GM21723 (cell line): ENCODE measurements at regions not wholly inside any gene's neighbourhood (a gene's known extent, or its start where the extent isn't known, plus 50 kb on each side); places are given as distances from the start of the nearest gene placed in this dataset.
"Not testable (repeated sequence)": the region's sequence is repeated elsewhere in the genome, so short reads cannot be mapped to it uniquely, and the experiment has no call there.

ENCODE experiments used
- ATAC-seq: cut with Tn5 transposase; IDR thresholded peaks from one replicate; pipeline ENCODE4 v1.9.1; 2021; ENCODE audit warnings: mild to moderate bottlenecking, moderate library complexity; ENCODE audit not compliant: unreplicated experiment

- no peak for ATAC-seq
Measured at GRCh38 chr2:75328156-75328555, 128.8 kb upstream of the TACR1 start.

- ATAC-seq, result no peak
Measured at GRCh38 chr2:75327334-75327733, 128.0 kb upstream of the TACR1 start.

DNA sequence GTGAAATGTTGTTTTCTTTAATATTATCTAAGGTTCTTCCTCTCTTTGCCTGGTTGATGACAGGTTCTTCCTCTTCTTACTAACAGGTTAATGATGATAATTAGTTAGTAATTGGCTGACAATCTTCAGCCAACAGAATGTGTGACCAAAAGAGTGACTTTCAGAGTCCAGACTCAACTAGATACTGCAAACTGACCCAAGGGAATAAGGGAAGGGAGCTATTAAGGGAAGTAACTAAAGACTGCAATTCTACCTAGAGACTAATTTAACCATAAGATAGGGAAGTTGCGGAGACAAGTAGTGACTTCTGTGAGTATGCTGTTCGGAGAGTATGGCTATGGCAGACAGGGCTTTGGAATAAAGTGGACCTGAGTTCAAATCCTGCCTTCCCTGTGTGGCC, 127.3 kb upstream of the TACR1 start:
- ATAC-seq, result no peak

GRCh38 chr2:75325594-75325993, 126.3 kb upstream of the TACR1 start:
- no peak for ATAC-seq

GRCh38 chr2:75324861-75325284, 125.6 kb upstream of the TACR1 start:
- ATAC-seq, result no peak

- ATAC-seq, result no peak
Measured at GRCh38 chr2:75324141-75324540, 124.8 kb upstream of the TACR1 start.

- no peak for ATAC-seq
Measured at GRCh38 chr2:75321599-75321922, 122.2 kb upstream of the TACR1 start.

DNA sequence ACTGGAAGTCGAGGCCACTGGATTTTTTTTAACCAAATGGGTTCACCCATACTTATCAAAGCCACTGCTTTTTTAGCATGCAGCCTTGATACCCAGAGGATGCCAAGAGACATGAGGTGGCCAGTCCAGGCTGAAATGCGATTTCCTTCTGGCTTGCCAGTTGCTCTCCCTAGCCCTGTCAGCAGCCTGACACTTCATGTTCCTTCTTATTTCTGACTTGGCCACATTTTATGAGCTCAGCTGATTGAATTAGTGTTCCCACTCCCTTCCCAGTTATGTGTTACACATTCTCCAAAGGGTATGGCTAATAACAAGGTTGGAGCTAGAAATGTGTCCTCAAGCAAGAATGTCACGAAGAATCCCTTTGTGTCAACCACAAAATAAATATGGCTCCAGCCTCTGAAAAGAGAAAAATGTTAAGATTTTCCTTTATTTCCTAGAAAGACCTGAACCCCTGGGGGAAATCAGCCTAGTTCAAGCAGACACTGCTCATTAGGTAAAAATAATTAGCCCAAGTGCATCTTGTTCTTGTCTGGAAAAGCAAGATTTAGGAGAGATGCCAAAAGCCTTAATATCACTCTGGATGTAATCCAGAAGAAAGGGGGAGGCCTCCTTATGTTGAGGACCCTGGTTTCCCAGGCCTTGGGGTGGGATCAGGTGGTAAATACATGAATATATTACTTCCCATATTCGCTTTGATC, 121.7 kb upstream of the TACR1 start:
- ATAC-seq, result no peak

DNA sequence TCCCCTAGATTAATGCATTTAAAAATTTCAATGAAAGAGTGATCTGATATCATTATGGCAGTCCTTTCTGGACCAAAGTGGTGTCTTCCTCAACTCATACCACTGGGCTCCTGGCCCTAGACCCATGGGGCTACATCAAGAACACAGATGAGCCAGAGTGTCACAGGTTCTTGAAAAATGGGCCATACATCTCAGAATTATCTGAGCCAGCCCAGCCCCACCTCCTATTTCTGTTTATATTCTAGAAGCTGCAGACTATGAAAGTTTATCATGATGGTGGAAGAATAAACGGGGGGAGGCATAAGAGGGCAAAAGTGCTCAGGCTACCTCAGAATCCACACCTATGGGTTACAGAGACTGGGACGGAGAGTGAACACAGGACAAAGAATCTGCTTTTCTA, 120.6 kb upstream of the TACR1 start:
- no peak for ATAC-seq

DNA sequence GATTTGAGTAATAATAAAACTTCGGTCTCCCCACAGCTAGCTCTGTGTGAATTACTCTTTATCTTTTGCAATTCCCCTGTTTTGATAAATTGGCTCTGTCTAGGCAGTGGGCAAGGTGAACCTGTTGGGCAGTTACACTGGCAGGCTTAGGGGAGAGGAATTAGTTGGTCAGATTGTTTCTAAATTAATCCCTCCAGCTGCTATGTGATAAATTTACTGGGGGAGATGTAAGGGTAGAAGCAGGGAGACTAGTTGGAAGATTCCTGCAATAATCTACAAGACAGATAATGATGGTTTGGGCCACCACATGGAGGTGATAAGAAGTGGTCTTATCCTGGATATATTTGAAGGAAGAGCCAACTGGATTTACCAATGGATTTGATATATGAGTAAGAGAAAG, 118.5 kb upstream of the TACR1 start:
- no peak for ATAC-seq

GRCh38 chr2:75317316-75317715, 118.0 kb upstream of the TACR1 start:
- ATAC-seq, result no peak

- ATAC-seq, result no peak
Measured at GRCh38 chr2:75315436-75315835, 116.1 kb upstream of the TACR1 start.

DNA sequence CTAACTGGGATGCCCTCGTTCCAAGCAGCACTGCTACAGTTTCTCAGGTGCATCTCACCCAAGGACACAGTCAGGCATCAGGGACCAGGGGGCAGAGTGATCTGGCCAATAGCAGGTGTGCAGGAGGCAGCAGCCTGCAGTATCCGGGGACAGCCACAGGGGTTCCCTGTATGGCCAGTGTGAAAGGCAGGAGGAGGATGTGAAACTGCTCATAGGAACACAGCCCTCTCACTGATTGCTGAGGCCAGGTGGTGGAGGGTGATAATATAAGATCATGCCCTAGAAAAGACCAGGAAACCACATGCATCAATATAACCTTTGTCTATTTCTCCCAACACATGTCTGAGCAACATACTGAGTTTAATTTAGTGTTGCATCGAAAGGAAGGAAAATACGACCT, 112.7 kb upstream of the TACR1 start:
- ATAC-seq, result peak; percentile 100

DNA sequence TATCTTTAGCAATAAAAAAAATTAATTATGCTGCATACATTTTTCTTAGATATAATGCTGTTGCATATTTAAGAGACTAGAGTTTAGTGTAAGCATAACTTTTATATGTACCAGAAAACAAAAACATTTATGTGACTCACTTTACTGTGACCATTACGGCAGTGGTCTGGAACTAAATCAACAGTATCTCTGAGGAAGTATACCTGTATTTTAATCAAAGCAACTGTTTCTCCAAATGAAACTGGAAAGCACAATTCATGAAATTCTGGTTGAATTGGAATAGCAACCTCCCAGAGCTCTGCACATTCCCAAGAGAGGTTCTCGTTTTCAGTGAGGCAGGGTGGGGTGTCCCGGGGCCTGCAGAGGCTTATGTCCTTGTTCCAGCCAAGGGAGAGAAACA, 112.2 kb upstream of the TACR1 start:
- ATAC-seq, result no peak

DNA sequence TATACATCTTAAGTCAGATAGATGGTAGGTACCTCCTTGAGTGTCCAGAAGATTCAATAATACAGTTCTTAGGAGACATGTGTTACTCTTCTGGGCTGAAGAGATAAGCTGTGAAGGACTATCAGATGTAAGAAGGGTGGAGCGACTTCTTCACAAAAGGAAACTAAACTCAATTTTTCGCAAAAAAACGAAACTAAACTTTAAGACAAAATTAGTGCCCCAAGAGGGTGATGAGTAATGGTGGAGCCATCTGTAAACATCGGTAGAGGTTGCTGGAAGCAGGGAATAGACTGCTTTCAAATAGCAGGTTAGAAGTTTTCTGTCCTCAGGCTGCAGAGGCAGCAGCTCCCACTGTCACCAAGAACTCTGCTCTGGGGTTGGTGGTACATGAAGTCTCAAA, 111.6 kb upstream of the TACR1 start:
- no peak for ATAC-seq

DNA sequence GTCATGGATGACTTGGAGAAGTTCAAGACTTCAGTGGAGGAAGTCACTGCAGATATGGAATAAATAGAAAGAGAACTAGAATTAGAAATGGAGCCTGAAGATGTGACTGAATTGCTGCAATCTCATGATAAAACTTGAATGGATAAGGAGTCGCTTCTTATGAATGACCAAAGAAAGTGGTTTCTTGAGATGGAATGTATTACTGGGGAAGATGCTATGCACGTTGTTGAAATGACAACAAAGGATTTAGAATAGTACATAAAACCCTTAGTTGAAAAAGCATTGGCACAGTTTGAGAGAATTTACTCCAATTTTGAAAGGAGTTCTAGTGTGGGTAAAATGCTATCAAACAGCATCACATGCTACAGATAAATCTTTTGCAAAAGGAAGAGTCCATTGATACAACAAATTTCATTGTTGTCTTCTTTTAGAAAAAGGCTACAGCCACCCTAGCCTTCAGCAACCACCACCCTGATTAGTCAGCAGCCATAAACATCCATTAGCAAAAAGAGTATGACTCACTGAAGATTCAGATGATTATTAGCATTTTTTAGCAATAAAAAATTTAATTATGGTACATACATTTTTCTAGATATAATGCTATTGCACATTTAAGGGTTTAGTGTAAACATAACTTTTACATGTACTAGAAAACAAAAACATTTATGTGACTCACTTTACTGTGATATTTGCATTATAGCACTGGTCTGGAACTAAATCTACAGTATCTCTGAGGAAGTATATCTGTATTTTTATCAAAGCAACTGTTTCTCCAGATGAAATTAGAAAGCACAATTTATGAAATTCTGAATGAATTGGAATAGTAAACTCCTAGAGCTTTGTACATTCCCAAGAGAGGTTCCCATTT, 110.5 kb upstream of the TACR1 start:
- no peak for ATAC-seq

- ATAC-seq, result no peak
Measured at GRCh38 chr2:75303227-75303626, 103.9 kb upstream of the TACR1 start.

DNA sequence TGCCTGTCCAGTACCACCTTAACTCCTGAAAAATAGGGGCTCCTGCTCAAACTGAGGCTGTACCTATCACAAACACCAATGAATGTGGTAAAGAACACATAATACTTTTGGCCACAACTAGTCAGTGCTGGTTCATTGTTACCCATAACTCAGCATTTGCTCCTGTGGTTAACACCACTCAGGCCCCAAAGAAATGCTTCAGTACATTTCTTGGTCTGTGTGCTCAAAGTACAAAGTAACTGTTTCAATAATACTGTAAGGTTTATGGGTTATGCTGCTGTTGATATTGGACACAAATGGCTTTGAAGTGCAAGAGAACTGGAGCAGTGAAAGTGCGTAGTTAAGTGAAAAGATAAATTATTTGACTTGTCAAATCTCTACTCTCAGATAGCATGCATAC, 95.0 kb upstream of the TACR1 start:
- no peak for ATAC-seq

DNA sequence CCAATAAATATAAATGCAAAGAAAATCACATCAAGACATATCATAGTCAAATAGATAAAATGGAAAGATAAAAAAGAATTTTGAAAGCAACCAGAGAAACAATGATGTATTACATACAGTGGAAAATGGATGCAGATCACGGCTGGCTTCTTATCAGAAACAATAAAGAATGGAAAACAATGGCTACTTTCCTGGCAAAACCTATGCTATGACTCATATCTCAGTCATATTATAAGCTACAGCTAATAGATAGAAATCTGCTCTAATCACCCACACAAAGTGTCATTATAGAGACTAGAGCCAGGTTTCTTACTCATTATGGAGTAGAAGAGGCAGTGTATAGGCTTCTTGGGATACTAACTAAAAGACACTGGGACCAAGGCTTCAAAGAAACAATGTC, 93.5 kb upstream of the TACR1 start:
- no peak for ATAC-seq

GRCh38 chr2:75290600-75291150, 91.4 kb upstream of the TACR1 start:
- ATAC-seq, result no peak

GRCh38 chr2:75289771-75290170, 90.5 kb upstream of the TACR1 start:
- no peak for ATAC-seq

DNA sequence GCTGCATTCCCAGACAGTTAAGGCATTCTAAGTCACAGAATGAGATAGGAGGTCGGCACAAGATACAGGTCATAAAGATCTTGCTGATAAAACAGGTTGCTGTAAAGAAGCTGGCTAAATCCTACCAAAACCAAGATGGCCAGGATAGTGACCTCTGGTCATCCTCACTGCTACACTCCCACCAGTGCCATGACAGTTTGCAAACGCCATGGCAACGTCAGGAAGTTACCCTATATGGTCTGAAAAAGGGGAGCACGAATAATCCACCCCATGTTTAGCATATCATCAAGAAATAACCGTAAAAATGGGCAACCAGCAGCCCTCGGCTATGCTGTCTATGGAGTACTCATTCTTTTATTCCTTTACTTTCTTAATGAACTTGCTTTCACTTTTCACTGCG, 89.9 kb upstream of the TACR1 start:
- not testable (repeated sequence) for ATAC-seq
